ENCODE measurements at regions not wholly inside any gene's neighbourhood (a gene's known extent, or its start where the extent isn't known, plus 50 kb on each side); places are given as distances from the start of the nearest gene placed in this dataset.

- Histone ChIP-seq H3K9ac (no peak overlapping the region), H2AFZ (replicated peaks) (no peak overlapping the region), H4K20me1 (ENCODE audit: low read depth) (no peaks in the 10 kb centered on the region), H3F3A (ENCODE audit: low read depth) (no peaks in the 10 kb centered on the region), H3K27ac (no peak overlapping the region), H3K79me2 (ENCODE audit: low read depth) (no peaks in the 10 kb centered on the region), H3K4me1 (peaks cover 11% of the 10 kb centered on the region), H3K27me3 (no peaks in the 10 kb centered on the region), H3K36me3 (no peaks in the 10 kb centered on the region), H3K4me2 (no peak overlapping the region), H3K9me3 (ENCODE audit: low read depth) (no peaks in the 10 kb centered on the region), H3K4me3 (no peak overlapping the region)
- DNase-seq (ENCODE audit: low spot score): no peak
- no peak for TF ChIP-seq EZH2phosphoT487 (IDR thresholded peaks at IDR 0.05)
- TF ChIP-seq EZH2 (IDR thresholded peaks at IDR 0.05): no peak
- TF ChIP-seq CTCF (IDR thresholded peaks at IDR 0.05): no peak
- H3K4me3 Mint-ChIP-seq: no peak overlapping the region
- H3K27me3 Mint-ChIP-seq (ENCODE audit: insufficient read depth, low read depth): no peaks in the 10 kb centered on the region
- H3K27ac Mint-ChIP-seq: no peak overlapping the region
- peaks cover 2% of the 10 kb centered on the region for H3K9me3 Mint-ChIP-seq
- no peaks in the 10 kb centered on the region for H3K36me3 Mint-ChIP-seq
- peaks cover 9% of the 10 kb centered on the region for H3K4me1 Mint-ChIP-seq
Observed at GRCh38 chr1:199808110-199808870, 219.2 kb upstream of the NR5A2 start.

GRCh38 chr1:199809311-199809710 lies 218.2 kb upstream of the NR5A2 start:
- H3F3A ChIP-seq (ENCODE audit: low read depth): no peaks in the 10 kb centered on the region
- H2AFZ ChIP-seq (replicated peaks): no peak overlapping the region
- H3K9me3 ChIP-seq (ENCODE audit: low read depth): no peaks in the 10 kb centered on the region
- Mint-ChIP-seq H3K4me3 (no peak overlapping the region), H3K36me3 (no peaks in the 10 kb centered on the region), H3K27ac (no peak overlapping the region), H3K27me3 (ENCODE audit: insufficient read depth, low read depth) (no peaks in the 10 kb centered on the region), H3K9me3 (peaks cover 2% of the 10 kb centered on the region), H3K4me1 (peaks cover 7% of the 10 kb centered on the region)
- no peaks in the 10 kb centered on the region for H3K79me2 ChIP-seq (ENCODE audit: low read depth)
- H3K4me3 ChIP-seq: no peak overlapping the region
- H3K36me3 ChIP-seq: no peaks in the 10 kb centered on the region
- no peak overlapping the region for H3K4me2 ChIP-seq
- H3K27ac ChIP-seq: no peak overlapping the region
- H3K27me3 ChIP-seq: no peaks in the 10 kb centered on the region
- DNase-seq (ENCODE audit: low spot score): no peak
- H4K20me1 ChIP-seq (ENCODE audit: low read depth): no peaks in the 10 kb centered on the region
- peaks cover 9% of the 10 kb centered on the region for H3K4me1 ChIP-seq
- TF ChIP-seq EZH2 (IDR thresholded peaks at IDR 0.05): no peak
- no peak for TF ChIP-seq EZH2phosphoT487 (IDR thresholded peaks at IDR 0.05)
- TF ChIP-seq CTCF (IDR thresholded peaks at IDR 0.05): no peak
- no peak overlapping the region for H3K9ac ChIP-seq

- Mint-ChIP-seq H3K36me3 (no peaks in the 10 kb centered on the region), H3K4me3 (no peak overlapping the region), H3K27ac (no peak overlapping the region), H3K27me3 (ENCODE audit: insufficient read depth, low read depth) (no peaks in the 10 kb centered on the region), H3K4me1 (no peaks in the 10 kb centered on the region), H3K9me3 (no peaks in the 10 kb centered on the region)
- Histone ChIP-seq H3K79me2 (ENCODE audit: low read depth) (no peaks in the 10 kb centered on the region), H3K27ac (no peak overlapping the region), H3F3A (ENCODE audit: low read depth) (no peaks in the 10 kb centered on the region), H3K9me3 (ENCODE audit: low read depth) (no peaks in the 10 kb centered on the region), H3K9ac (no peak overlapping the region), H3K4me3 (no peak overlapping the region), H3K27me3 (no peaks in the 10 kb centered on the region), H3K4me1 (no peaks in the 10 kb centered on the region), H4K20me1 (ENCODE audit: low read depth) (no peaks in the 10 kb centered on the region), H3K36me3 (no peaks in the 10 kb centered on the region), H2AFZ (replicated peaks) (no peak overlapping the region), H3K4me2 (no peak overlapping the region)
- no peak for DNase-seq (ENCODE audit: low spot score)
- TF ChIP-seq EZH2phosphoT487 (IDR thresholded peaks at IDR 0.05): no peak
- TF ChIP-seq EZH2 (IDR thresholded peaks at IDR 0.05): no peak
- TF ChIP-seq CTCF (IDR thresholded peaks at IDR 0.05): no peak
Observed at GRCh38 chr1:199811163-199811562, 216.3 kb upstream of the NR5A2 start.

All from neural progenitor cell (in vitro differentiated cells).